ENCODE measurements at regions not wholly inside any gene's neighbourhood (a gene's known extent, or its start where the extent isn't known, plus 50 kb on each side); places are given as distances from the start of the nearest gene placed in this dataset.

GRCh38 chr20:4306206-4306605 lies 57.1 kb upstream of the ADRA1D start:
- H3K27me3 Mint-ChIP-seq = peaks cover 4% of the 10 kb centered on the region
- POLR2A ChIA-PET = no interaction called here

DNA sequence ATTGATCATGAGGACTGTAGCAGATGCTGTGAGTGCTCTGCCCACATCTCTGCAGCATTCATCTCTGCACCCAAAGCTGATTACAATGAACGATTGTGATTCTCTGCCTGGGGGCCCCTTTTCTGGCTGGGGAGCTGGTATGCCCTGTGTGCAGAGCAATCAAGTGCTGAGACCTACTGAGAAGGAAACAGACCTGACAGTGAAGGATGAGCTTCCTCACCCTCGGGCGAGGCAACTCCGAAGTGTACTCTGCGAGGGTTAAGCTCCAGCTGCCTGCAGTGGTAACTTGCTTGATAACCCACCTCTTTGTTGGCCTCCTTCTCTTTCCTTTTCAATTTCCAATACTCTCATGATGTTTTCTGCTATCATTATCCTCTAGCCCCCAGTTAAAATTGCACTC lies 56.0 kb upstream of the ADRA1D start:
- ChIA-PET POLR2A (no interaction called here), CTCF (no interaction called here)
- Mint-ChIP-seq H3K36me3 (ENCODE audit: low read depth) (no peaks in the 10 kb centered on the region), H3K9me3 (no peaks in the 10 kb centered on the region), H3K27ac (no peak overlapping the region), H3K4me1 (no peaks in the 10 kb centered on the region), H3K27me3 (peaks cover 10% of the 10 kb centered on the region), H3K4me3 (no peak overlapping the region)
- no peak for DNase-seq

More at GRCh38 chr20:4306206-4306605, 57.1 kb upstream of the ADRA1D start:
- H3K4me1 Mint-ChIP-seq = no peaks in the 10 kb centered on the region
- CTCF ChIA-PET = no interaction called here
- DNase-seq = no peak
- H3K27ac Mint-ChIP-seq = no peak overlapping the region
- no peaks in the 10 kb centered on the region for H3K36me3 Mint-ChIP-seq (ENCODE audit: low read depth)
- no peaks in the 10 kb centered on the region for H3K9me3 Mint-ChIP-seq
- H3K4me3 Mint-ChIP-seq = no peak overlapping the region

GRCh38 chr20:4304601-4305000 lies 55.5 kb upstream of the ADRA1D start:
- DNase-seq = no peak
- Mint-ChIP-seq H3K27me3 (peaks cover 11% of the 10 kb centered on the region), H3K4me1 (no peaks in the 10 kb centered on the region), H3K4me3 (no peak overlapping the region), H3K36me3 (ENCODE audit: low read depth) (no peaks in the 10 kb centered on the region), H3K27ac (no peak overlapping the region), H3K9me3 (no peaks in the 10 kb centered on the region)
- ChIA-PET POLR2A (no interaction called here), CTCF (no interaction called here)

DNA sequence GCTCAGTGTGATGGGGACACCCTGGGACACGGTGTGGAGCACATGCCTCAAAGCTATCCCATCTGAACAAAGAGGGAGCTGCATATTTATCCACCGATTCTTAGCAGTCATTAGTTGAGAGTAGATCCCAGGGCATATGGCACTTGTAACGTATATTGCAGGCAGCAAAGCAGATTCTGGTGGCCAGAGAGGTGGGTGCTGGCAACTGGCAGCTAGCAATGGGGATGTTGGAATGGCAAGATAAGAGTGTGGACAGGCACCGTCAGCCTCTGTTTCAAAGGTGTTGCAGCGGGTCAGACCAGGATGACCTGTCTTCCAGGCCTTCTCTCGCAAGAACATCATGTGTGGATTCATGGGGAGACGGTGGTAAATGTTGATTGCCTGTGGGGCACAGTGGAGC lies 54.0 kb upstream of the ADRA1D start:
- Mint-ChIP-seq H3K9me3 (no peaks in the 10 kb centered on the region), H3K27me3 (peaks cover 15% of the 10 kb centered on the region)
- DNase-seq = no peak

DNA sequence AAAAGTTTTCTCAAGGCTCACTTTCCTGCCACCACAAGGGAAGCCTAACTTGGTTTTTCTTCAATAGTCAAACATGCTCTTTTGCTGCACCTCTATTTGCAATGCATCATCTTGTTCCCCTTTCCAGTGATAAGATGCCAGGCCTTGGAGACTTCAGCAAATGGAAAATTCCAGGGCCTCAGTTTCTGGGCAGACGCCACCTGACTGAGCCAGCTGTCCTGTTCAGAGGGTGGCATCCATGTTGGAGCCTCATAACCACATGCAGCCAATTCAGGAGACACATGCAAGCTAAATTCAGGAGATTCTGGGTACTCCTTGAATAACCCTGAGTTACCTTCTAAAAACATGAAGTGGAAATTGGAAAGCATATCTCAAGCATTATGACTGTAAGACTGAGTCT lies 51.8 kb upstream of the ADRA1D start:
- CTCF ChIA-PET = no interaction called here
- H3K36me3 Mint-ChIP-seq (ENCODE audit: low read depth) = no peaks in the 10 kb centered on the region
- H3K27ac Mint-ChIP-seq = no peak overlapping the region
- DNase-seq = no peak
- no peak overlapping the region for H3K4me3 Mint-ChIP-seq
- H3K4me1 Mint-ChIP-seq = no peaks in the 10 kb centered on the region
- POLR2A ChIA-PET = no interaction called here
- H3K9me3 Mint-ChIP-seq = no peaks in the 10 kb centered on the region
- peaks cover 17% of the 10 kb centered on the region for H3K27me3 Mint-ChIP-seq

More for the DNA sequence above, 54.0 kb upstream of the ADRA1D start:
- Mint-ChIP-seq H3K27ac (no peak overlapping the region), H3K4me1 (no peaks in the 10 kb centered on the region), H3K4me3 (no peak overlapping the region), H3K36me3 (ENCODE audit: low read depth) (no peaks in the 10 kb centered on the region)
- CTCF ChIA-PET = no interaction called here
- POLR2A ChIA-PET = no interaction called here

GRCh38 chr20:4300401-4300800 lies 51.3 kb upstream of the ADRA1D start:
- no peaks in the 10 kb centered on the region for H3K9me3 Mint-ChIP-seq
- ChIA-PET POLR2A (no interaction called here), CTCF (no interaction called here)

GRCh38 chr20:4299773-4300172 lies 50.7 kb upstream of the ADRA1D start:
- CTCF ChIA-PET = no interaction called here
- no peak overlapping the region for H3K27ac Mint-ChIP-seq
- H3K4me1 Mint-ChIP-seq = no peaks in the 10 kb centered on the region
- no peak for DNase-seq
- H3K4me3 Mint-ChIP-seq = no peak overlapping the region
- H3K36me3 Mint-ChIP-seq (ENCODE audit: low read depth) = no peaks in the 10 kb centered on the region
- H3K9me3 Mint-ChIP-seq = no peaks in the 10 kb centered on the region
- peaks cover 17% of the 10 kb centered on the region for H3K27me3 Mint-ChIP-seq
- POLR2A ChIA-PET = no interaction called here

More at GRCh38 chr20:4300401-4300800, 51.3 kb upstream of the ADRA1D start:
- no peak for DNase-seq
- H3K36me3 Mint-ChIP-seq (ENCODE audit: low read depth) = no peaks in the 10 kb centered on the region
- H3K27ac Mint-ChIP-seq = no peak overlapping the region
- no peak overlapping the region for H3K4me3 Mint-ChIP-seq
- H3K4me1 Mint-ChIP-seq = no peaks in the 10 kb centered on the region
- peaks cover 17% of the 10 kb centered on the region for H3K27me3 Mint-ChIP-seq

DNA sequence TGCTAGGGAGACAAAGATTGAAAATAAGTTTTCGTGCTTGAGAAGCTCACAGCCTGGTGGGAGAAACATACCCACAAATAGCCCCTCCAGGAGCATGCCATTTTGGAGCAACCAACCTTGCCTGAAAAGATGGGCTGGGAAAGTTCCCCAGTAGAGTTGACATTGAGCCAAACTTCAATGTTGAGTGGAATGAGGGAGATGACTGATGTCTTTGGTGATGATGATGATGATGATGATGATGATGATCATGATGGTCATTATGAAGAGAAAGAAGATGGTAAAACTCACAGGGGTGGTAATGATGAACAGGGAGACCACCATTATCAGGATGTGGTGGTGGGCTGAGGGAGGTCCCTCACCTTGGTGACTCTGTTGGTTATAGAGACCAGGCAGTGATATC lies 50.1 kb upstream of the ADRA1D start:
- H3K27me3 Mint-ChIP-seq = peaks cover 17% of the 10 kb centered on the region
- H3K4me1 Mint-ChIP-seq = no peaks in the 10 kb centered on the region
- ChIA-PET CTCF (no interaction called here), POLR2A (no interaction called here)
- H3K27ac Mint-ChIP-seq = no peak overlapping the region
- H3K9me3 Mint-ChIP-seq = no peaks in the 10 kb centered on the region
- no peak overlapping the region for H3K4me3 Mint-ChIP-seq
- DNase-seq = no peak
- no peaks in the 10 kb centered on the region for H3K36me3 Mint-ChIP-seq (ENCODE audit: low read depth)

Data from activated CD4-positive, alpha-beta memory T cell treated with anti-CD3 and anti-CD28 coated beads, Interleukin-2, amount 10 ng/mL, durations not matched to agents 7 days and 5 days (primary cell).